ENCODE measurements at regions not wholly inside any gene's neighbourhood (a gene's known extent, or its start where the extent isn't known, plus 50 kb on each side); places are given as distances from the start of the nearest gene placed in this dataset.

- H3K27ac ChIP-seq (ENCODE audit: control insufficient read depth, insufficient read depth, low read length) = no peak overlapping the region
- FAIRE-seq (no peak), DNase-seq (ENCODE audit: low read depth, low spot score) (no peak)
- no peaks in the 10 kb centered on the region for H4K20me1 ChIP-seq (ENCODE audit: control insufficient read depth, extremely low read depth, insufficient read depth, low read length)
- no peaks in the 10 kb centered on the region for H3K36me3 ChIP-seq (ENCODE audit: control insufficient read depth in 2 of 2, extremely low read depth in 1 of 2, insufficient read depth in 2 of 2, low read length in 2 of 2)
- H2AFZ ChIP-seq (ENCODE audit: control insufficient read depth, low read length) = no peak overlapping the region
- H3K4me1 ChIP-seq (ENCODE audit: control insufficient read depth, extremely low read depth, insufficient read depth, low read length) = no peaks in the 10 kb centered on the region
- H3K4me3 ChIP-seq (ENCODE audit: control insufficient read depth in 2 of 3, extremely low read depth in 1 of 3, insufficient read depth in 2 of 3, low read depth in 1 of 3, low read length in 3 of 3) = no peak overlapping the region
- H3K9me3 ChIP-seq (ENCODE audit: control insufficient read depth, low read depth, low read length) = no peaks in the 10 kb centered on the region
- H3K79me2 ChIP-seq (ENCODE audit: control insufficient read depth, insufficient read depth, low read length) = no peaks in the 10 kb centered on the region
- H3K9ac ChIP-seq (ENCODE audit: control insufficient read depth, extremely low read depth, insufficient read depth, low read length) = no peak overlapping the region
- no peak overlapping the region for H3K4me2 ChIP-seq (ENCODE audit: control insufficient read depth, extremely low read depth, insufficient read depth, low read depth, low read length)
- dilution Hi-C loops (cut with MboI; ENCODE audit: extremely low pct_ligation_motif_present, low sequenced_read_pairs) = no loop called here
- H3K27me3 ChIP-seq (ENCODE audit: control insufficient read depth, extremely low read depth, insufficient read depth, low read length) = no peaks in the 10 kb centered on the region
- no peaks in the 10 kb centered on the region for H3K9me1 ChIP-seq (ENCODE audit: control insufficient read depth, extremely low read depth, insufficient read depth, low read length)
- TF ChIP-seq EZH2 (IDR thresholded peaks at IDR 0.05; ENCODE audit: low read length) (no peak), CTCF (optimal IDR thresholded peaks at IDR 0.05 in 1 of 3, IDR thresholded peaks at IDR 0.05 in 1 of 3, conservative IDR thresholded peaks at IDR 0.05 in 1 of 3; ENCODE audit: extremely low read depth in 1 of 3, insufficient read depth in 2 of 3, low read length in 3 of 3) (no peak)
Measured at GRCh38 chr6:17004269-17004668, 97.6 kb upstream of the STMND1 start.

- Histone ChIP-seq H3K27me3 (ENCODE audit: control insufficient read depth, extremely low read depth, insufficient read depth, low read length) (no peaks in the 10 kb centered on the region), H3K9me3 (ENCODE audit: control insufficient read depth, low read depth, low read length) (no peaks in the 10 kb centered on the region), H3K9ac (ENCODE audit: control insufficient read depth, extremely low read depth, insufficient read depth, low read length) (no peak overlapping the region), H3K4me1 (ENCODE audit: control insufficient read depth, extremely low read depth, insufficient read depth, low read length) (no peaks in the 10 kb centered on the region), H3K4me2 (ENCODE audit: control insufficient read depth, extremely low read depth, insufficient read depth, low read depth, low read length) (no peak overlapping the region), H2AFZ (ENCODE audit: control insufficient read depth, low read length) (no peak overlapping the region), H3K4me3 (ENCODE audit: control insufficient read depth in 2 of 3, extremely low read depth in 1 of 3, insufficient read depth in 2 of 3, low read depth in 1 of 3, low read length in 3 of 3) (no peak overlapping the region), H3K79me2 (ENCODE audit: control insufficient read depth, insufficient read depth, low read length) (no peaks in the 10 kb centered on the region), H4K20me1 (ENCODE audit: control insufficient read depth, extremely low read depth, insufficient read depth, low read length) (no peaks in the 10 kb centered on the region), H3K36me3 (ENCODE audit: control insufficient read depth in 2 of 2, extremely low read depth in 1 of 2, insufficient read depth in 2 of 2, low read length in 2 of 2) (no peaks in the 10 kb centered on the region), H3K27ac (ENCODE audit: control insufficient read depth, insufficient read depth, low read length) (no peak overlapping the region), H3K9me1 (ENCODE audit: control insufficient read depth, extremely low read depth, insufficient read depth, low read length) (no peaks in the 10 kb centered on the region)
- DNase-seq (ENCODE audit: low read depth, low spot score) (no peak), FAIRE-seq (no peak)
- dilution Hi-C loops (cut with MboI; ENCODE audit: extremely low pct_ligation_motif_present, low sequenced_read_pairs) = no loop called here
- no peak for TF ChIP-seq EZH2 (IDR thresholded peaks at IDR 0.05; ENCODE audit: low read length)
- TF ChIP-seq CTCF (optimal IDR thresholded peaks at IDR 0.05 in 1 of 3, IDR thresholded peaks at IDR 0.05 in 1 of 3, conservative IDR thresholded peaks at IDR 0.05 in 1 of 3; ENCODE audit: extremely low read depth in 1 of 3, insufficient read depth in 2 of 3, low read length in 3 of 3) = no peak
Measured at GRCh38 chr6:17002123-17002522, 99.7 kb upstream of the STMND1 start.
